DOHH2 (cell line): ENCODE measurements at regions not wholly inside any gene's neighbourhood (a gene's known extent, or its start where the extent isn't known, plus 50 kb on each side); places are given as distances from the start of the nearest gene placed in this dataset.

Source experiments
- H3F3A ChIP-seq: fragments of 200-600 bp; sonication (generic), shearing (Covaris generic); 2 replicates; pipeline ENCODE4 v1.6.0; 2016; ENCODE audit warnings: antibody characterized with exemption, mild to moderate bottlenecking; ENCODE audit not compliant: control insufficient read depth, insufficient read depth
- H3K27ac ChIP-seq: fragments of 200-600 bp; sonication (generic); 2 replicates; pipeline ENCODE4 v1.5.1; 2014; ENCODE audit warnings: low read depth, mild to moderate bottlenecking, low read length, moderate library complexity
- H3K27me3 ChIP-seq: fragments of 200-600 bp; sonication (generic); 2 replicates; pipeline ENCODE4 v1.6.1; 2014; ENCODE audit warnings: mild to moderate bottlenecking, low read length, mixed read lengths; ENCODE audit not compliant: control insufficient read depth
- H3K36me3 ChIP-seq: fragments of 200-600 bp; sonication (generic); 2 replicates; pipeline ENCODE4 v1.6.1; 2014; ENCODE audit warnings: mild to moderate bottlenecking, low read length, moderate library complexity, mixed read lengths; ENCODE audit not compliant: control insufficient read depth
- H3K4me1 ChIP-seq: fragments of 200-600 bp; sonication (generic); 2 replicates; pipeline ENCODE4 v1.6.1; 2014; ENCODE audit warnings: mild to moderate bottlenecking, low read length, mixed read lengths; ENCODE audit not compliant: control insufficient read depth
- H3K4me2 ChIP-seq: fragments of 200-600 bp; sonication (generic); 2 replicates; pipeline ENCODE4 v1.6.0; 2014; ENCODE audit warnings: mild to moderate bottlenecking, low read length, moderate library complexity
- H3K4me3 ChIP-seq: fragments of 200-600 bp; sonication (generic); 2 replicates; pipeline ENCODE4 v1.5.1; 2014; ENCODE audit warnings: mild to moderate bottlenecking, low read length, mixed read lengths
- H3K79me2 ChIP-seq: fragments of 200-600 bp; sonication (generic); 2 replicates; pipeline ENCODE4 v1.6.1; 2014; ENCODE audit warnings: mild to moderate bottlenecking, low read length, mixed read lengths; ENCODE audit not compliant: control insufficient read depth
- H3K9me2 ChIP-seq: fragments of 200-600 bp; sonication (generic); replicated peaks from 2 replicates; pipeline ENCODE4 v1.6.1; 2014; ENCODE audit warnings: mild to moderate bottlenecking, low read length, mixed read lengths; ENCODE audit not compliant: control insufficient read depth
- H3K9me3 ChIP-seq: fragments of 200-600 bp; sonication (generic); 2 replicates; pipeline ENCODE4 v1.6.1; 2014; ENCODE audit warnings: antibody characterized with exemption, low read length, mixed read lengths; ENCODE audit not compliant: control insufficient read depth, insufficient read depth
- H4K20me1 ChIP-seq: fragments of 200-600 bp; sonication (generic); 2 replicates; pipeline ENCODE4 v1.6.0; 2014; ENCODE audit warnings: low read depth, mild to moderate bottlenecking, antibody characterized with exemption, low read length, moderate library complexity; ENCODE audit not compliant: control insufficient read depth, insufficient read depth
- CTCF ChIP-seq: fragments of 200-600 bp; sonication (generic); IDR thresholded peaks from one replicate; pipeline ENCODE4 v1.5.1; 2014; ENCODE audit warnings: antibody characterized with exemption, mild to moderate bottlenecking, low read depth, low read length; ENCODE audit not compliant: poor library complexity, severe bottlenecking
- EZH2phosphoT487 ChIP-seq: fragments of 200-600 bp; sonication (generic); IDR thresholded peaks from 2 replicates; pipeline ENCODE4 v1.6.1; 2017; ENCODE audit warnings: borderline replicate concordance, mild to moderate bottlenecking, antibody characterized with exemption, low read length, moderate library complexity, mixed read lengths

GRCh38 chr10:93235686-93236085, 162.0 kb downstream of the CYP26A1 start:
- Histone ChIP-seq H3K79me2 (no peaks in the 10 kb centered on the region), H3K36me3 (no peaks in the 10 kb centered on the region), H3K4me3 (no peak overlapping the region), H3K9me3 (no peaks in the 10 kb centered on the region), H4K20me1 (no peaks in the 10 kb centered on the region), H3F3A (no peaks in the 10 kb centered on the region), H3K9me2 (no peaks in the 10 kb centered on the region), H3K27ac (no peak overlapping the region), H3K4me1 (no peaks in the 10 kb centered on the region), H3K27me3 (peaks cover 4% of the 10 kb centered on the region; the same call in 1 of the 2 replicates), H3K4me2 (no peak overlapping the region)
- TF ChIP-seq CTCF (no peak), EZH2phosphoT487 (no peak)

- H3K27ac ChIP-seq, result no peak overlapping the region
- no peaks in the 10 kb centered on the region for H4K20me1 ChIP-seq
- H3K79me2 ChIP-seq, result no peaks in the 10 kb centered on the region
- peaks cover 4% of the 10 kb centered on the region; the same call in 1 of the 2 replicates for H3K27me3 ChIP-seq
- no peaks in the 10 kb centered on the region for H3K36me3 ChIP-seq
- H3K4me1 ChIP-seq, result no peaks in the 10 kb centered on the region
- H3F3A ChIP-seq, result no peaks in the 10 kb centered on the region
- TF ChIP-seq EZH2phosphoT487 (no peak), CTCF (no peak)
- no peak overlapping the region for H3K4me2 ChIP-seq
- H3K9me3 ChIP-seq, result no peaks in the 10 kb centered on the region
- H3K9me2 ChIP-seq, result no peaks in the 10 kb centered on the region
- no peak overlapping the region for H3K4me3 ChIP-seq
These were observed 162.8 kb downstream of the CYP26A1 start for GRCh38 chr10:93236393-93237040.

GRCh38 chr10:93245147-93245546, 171.5 kb downstream of the CYP26A1 start:
- no peaks in the 10 kb centered on the region for H4K20me1 ChIP-seq
- no peaks in the 10 kb centered on the region for H3F3A ChIP-seq
- no peaks in the 10 kb centered on the region for H3K79me2 ChIP-seq
- no peak overlapping the region for H3K4me2 ChIP-seq
- H3K27me3 ChIP-seq, result no peaks in the 10 kb centered on the region; the same call in 1 of the 2 replicates
- no peak overlapping the region for H3K4me3 ChIP-seq
- H3K36me3 ChIP-seq, result no peaks in the 10 kb centered on the region
- no peak overlapping the region for H3K27ac ChIP-seq
- H3K9me3 ChIP-seq, result no peaks in the 10 kb centered on the region
- no peaks in the 10 kb centered on the region for H3K9me2 ChIP-seq
- no peak for TF ChIP-seq CTCF
- TF ChIP-seq EZH2phosphoT487, result no peak
- H3K4me1 ChIP-seq, result no peaks in the 10 kb centered on the region
